Posterior cingulate gyrus (tissue), 11 donors: ENCODE measurements at regions not wholly inside any gene's neighbourhood (a gene's known extent, or its start where the extent isn't known, plus 50 kb on each side); places are given as distances from the start of the nearest gene placed in this dataset.

Source experiments
- DNase-seq, 10 donors: peaks; one replicate each; pipeline versions ENCODE4 v3.0.0 to v3.0.0-alpha.2; 2020 to 2021; ENCODE audit warnings: mixed read lengths in 3 of 10
- intact Hi-C: fragments of 100-400 bp; cut with DNase I; formaldehyde crosslinking; loops from one replicate; pipeline ENCODE4 v1.15.1; 2023

DNA sequence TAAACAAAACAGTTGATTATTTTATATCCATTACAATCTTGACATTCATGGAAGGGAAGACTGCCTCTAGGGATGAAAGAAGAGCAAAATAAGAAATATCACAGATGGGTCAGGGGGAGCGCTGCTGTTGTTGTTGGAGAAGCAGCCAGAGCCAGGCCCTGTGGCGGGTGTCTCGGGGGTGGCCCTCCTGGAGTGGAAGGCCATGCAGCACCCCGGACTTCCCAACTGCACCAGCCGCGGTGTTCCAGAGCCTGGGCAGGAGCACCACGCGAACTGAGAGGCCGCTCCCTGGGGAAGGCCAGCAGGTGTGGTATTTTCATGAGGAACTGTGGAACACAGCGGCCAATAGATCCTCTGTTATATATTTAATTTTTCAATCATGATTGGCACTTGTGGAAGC, 72.4 kb upstream of the VSTM2A start:
- DNase-seq, result no peak
- intact Hi-C loops, result no loop called here

DNA sequence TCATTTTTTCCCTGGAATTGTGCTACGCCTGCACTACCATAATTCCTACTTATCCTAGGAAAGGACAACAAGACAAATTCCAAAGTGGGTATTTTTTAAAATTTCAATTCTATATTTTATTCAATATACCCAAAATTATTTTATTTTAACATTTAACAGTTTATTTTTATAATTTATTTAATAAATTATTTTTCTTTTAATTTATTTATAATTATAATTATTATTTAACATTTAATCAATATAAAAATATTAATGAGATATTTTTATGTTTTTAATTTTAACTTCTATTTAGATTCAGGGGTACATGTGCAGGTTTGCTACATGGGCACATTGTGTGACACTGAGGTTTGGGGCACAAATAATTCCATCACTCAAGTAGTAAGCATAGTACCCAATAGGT, 65.6 kb upstream of the VSTM2A start:
- intact Hi-C loops, result no loop called here
- DNase-seq, result no peak

DNA sequence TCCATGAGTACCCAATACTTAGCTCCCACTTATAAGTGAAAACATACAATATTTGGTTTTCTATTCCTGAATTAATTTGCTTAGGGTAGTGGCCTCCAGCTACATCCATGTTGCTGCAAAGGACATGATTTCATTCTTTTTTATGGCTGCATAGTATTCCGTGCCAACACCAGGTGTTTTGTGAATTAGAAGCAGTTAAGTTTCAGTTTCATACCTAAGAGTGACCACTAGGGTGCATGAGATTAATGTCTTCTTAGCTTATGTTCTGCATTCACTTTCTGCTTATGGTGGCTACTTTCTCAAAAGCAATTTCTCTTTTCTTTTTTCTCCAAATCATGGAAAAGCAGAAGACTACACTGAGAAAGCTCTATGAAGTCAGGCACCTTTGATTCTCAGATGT, 65.1 kb upstream of the VSTM2A start:
- intact Hi-C loops, result no loop called here
- no peak for DNase-seq

DNA sequence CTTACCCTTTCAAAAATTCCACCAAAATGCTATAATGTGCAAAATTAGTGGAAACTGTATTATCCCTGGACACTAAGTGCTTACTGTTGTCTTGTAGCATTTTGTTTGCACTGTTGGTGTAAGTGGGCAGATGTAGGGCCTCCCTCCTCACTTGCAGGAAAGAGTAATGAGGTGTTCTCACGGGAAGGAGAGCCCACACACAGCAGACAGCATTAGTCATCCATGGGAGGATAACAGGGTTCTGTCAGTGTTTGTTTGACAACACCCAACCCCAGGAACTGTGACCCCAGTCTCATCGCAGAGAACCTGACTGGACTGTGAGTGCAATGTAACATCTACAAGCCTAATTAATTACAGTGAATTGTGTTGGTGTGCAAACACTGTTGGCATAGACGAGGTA, 58.7 kb upstream of the VSTM2A start:
- no peak for DNase-seq
- intact Hi-C loops, result no loop called here

DNA sequence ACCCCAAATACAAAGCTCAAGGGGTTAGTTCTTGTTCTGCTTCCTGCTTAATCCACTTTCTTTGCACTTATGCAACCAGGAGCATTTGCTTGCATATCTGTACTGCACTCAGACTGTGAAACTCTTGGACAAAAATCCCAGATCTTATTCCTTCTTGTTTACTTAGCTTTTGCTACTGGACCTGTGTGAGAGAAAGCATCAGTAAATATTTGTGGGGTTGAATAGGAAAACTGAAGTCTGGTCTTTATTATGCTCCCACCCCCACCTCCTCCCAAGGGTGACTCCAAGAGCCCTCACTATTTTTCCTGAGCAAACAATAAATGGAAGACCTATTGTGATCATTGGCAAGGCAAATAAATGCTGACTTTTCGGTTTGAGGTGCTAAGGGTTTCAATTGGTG, 57.1 kb upstream of the VSTM2A start:
- no peak for DNase-seq
- intact Hi-C loops, result no loop called here
